Ramos (cell line): ENCODE measurements at regions not wholly inside any gene's neighbourhood (a gene's known extent, or its start where the extent isn't known, plus 50 kb on each side); places are given as distances from the start of the nearest gene placed in this dataset.

Experiments
- in situ Hi-C: fragments of 300-500 bp; cut with MboI; formaldehyde crosslinking; loops from one replicate; pipeline ENCODE4 v1.14.3; 2022; ENCODE audit warnings: low sequenced_read_pairs; ENCODE audit not compliant: unreplicated experiment

- in situ Hi-C loops, result no loop called here
Observed at GRCh38 chr6:125688138-125688537, 61.3 kb upstream of the HEY2 start.

GRCh38 chr6:125693480-125693879 is 56.0 kb upstream of the HEY2 start:
- in situ Hi-C loops, result no loop called here

GRCh38 chr6:125699591-125699990 is 49.8 kb upstream of the HEY2 start:
- in situ Hi-C loops, result no loop called here
